Limb (tissue), 2 donors: ENCODE measurements at regions not wholly inside any gene's neighbourhood (a gene's known extent, or its start where the extent isn't known, plus 50 kb on each side); places are given as distances from the start of the nearest gene placed in this dataset.

ENCODE experiments used
- DNase-seq, 2 donors: peaks; one replicate each; pipeline ENCODE4 v3.0.0-alpha.2; 2016; ENCODE audit errors: extremely low spot score in 2 of 2

DNA sequence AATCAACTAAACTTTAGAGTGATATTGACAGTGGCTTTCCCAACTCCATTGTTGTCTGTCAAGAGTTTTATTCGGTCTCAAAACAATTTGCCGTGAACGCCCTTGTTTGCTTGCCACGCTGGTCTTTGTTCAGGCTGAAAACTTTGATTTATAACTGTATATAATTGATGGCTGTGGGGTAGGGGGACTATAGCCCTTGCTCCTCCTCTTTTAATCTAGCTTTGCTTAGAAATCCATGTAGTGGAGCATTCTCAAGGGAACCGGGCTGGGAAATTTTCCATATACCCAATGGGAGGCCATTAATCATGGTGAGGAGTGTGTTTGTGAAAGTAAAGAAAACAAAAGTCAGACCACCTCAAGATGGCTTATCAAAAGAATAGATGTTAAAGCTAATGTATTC is 339.8 kb upstream of the RARB start:
- DNase-seq = no peak

DNA sequence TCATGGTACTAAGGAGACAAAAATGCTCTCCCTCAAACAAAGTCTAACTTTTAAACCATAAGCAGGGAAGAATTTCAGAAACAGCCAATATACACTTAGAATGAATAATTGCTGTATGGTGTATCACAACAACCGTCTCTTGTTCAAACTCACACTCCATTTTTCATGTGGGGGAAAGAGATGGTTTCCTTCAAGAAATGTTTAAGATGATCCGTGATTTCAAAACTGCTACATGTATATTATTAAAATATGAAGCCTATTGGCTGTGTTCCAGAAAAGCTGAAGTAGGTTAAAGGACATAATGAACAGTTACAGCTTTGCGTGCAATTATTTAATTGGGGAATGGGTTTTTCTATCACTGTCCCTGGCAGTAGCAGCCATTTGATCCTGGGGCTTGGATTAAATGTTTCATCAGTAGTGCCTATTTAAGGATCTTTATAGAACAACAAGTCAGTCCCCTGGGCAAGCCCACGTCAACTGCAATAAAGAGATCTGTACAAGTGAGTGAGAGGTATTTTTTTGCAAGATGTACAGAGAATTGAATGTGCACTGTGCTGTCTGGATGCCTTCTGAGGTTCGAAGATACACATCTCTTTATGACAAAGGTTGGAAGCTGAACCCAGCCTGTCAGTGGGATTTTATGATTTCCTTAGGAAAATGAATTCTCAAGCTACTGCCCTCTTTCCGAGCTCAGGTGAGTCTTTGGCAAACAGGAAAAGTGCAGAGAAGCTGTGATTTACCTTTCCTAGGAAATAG is 337.2 kb upstream of the RARB start:
- no peak for DNase-seq

DNA sequence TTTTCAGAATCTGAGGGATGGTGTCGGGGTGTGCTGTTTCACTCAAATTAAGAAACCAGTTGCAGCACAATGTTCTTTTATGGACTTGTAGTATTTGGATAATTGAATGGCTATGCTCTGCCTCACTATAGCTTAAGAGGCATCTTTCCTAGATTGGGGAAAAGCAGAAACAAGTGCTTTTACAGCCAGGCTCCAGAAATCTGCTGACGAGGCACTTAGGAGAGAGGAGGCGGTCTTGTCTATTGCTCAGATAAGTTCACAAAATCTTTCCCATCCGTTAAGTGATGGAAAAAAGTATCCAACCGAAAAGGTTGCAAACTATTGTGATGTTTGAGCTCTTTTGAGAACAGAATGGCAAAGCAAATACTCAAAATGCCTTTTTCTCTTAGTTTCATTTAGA is 336.1 kb upstream of the RARB start:
- DNase-seq = no peak

DNA sequence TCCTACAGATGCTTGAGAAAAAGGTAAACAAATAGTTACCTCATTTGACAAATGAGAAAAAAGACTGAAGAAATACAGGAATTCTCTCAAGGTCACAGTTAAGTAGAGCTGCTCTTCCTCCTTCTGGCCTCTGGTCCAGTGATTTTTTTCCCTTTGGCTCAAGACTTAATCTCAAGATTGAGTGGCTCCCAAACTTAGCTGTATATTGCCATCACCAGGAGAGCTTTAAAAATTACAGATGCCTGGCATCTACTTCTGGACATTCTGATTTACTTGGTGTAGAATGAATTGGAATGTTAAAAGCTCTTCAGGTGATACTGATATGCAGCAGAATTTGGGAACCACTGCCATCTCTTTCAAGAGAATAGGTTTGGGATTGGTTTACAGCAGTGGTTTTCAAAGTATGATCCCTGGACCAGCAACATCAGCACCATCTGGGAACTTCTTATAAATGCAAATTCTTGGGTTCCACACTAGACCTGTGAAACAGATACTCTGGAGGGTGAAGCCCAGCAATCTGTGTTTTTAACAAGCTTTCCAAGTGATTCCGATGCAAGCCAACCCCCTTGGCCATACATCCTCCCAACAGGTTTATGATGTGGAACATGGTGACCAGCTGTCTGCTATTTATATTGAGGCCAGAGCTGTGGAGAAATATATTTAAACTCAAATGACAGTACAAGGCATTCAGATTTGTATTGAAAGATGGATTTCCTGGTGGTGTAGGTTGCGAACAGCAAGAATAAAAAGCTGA is 333.0 kb upstream of the RARB start:
- no peak for DNase-seq

DNA sequence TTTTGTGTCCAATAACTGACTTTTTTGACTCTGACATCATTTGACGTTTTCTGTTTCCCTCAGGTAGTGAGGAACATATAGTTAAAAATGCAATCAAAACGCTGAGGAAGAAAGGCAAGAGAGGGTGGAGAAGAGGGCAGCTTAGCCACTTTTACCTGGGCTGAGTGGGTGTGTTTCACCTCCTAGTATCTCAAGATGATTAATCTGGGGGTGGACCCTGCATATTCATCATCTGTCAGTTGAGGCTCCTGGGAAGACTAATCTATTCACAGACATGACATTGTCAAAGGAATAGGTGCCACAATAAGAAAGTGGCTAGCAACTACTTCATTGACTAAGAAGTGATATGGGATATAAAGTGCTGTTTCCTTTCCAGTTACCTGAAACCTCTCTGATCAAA is 331.5 kb upstream of the RARB start:
- DNase-seq = no peak

DNA sequence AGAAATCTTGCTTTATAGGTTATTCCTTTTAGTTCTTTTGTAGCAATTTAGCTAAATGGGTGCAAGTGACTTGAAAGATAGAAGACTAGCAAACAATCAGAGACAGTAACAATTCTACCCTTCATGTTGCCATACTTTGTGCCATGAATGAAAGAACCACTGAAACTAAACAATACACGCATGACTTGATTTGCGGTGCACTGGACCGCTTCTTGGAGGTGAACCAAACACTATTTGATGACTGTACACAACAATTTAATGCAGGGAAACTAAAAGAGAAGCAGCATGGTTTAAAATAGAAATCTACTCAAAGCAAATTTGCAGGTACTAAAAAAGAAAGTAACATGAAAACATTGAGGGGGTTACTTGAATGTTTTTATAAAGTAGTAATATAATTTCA is 331.0 kb upstream of the RARB start:
- no peak for DNase-seq

DNA sequence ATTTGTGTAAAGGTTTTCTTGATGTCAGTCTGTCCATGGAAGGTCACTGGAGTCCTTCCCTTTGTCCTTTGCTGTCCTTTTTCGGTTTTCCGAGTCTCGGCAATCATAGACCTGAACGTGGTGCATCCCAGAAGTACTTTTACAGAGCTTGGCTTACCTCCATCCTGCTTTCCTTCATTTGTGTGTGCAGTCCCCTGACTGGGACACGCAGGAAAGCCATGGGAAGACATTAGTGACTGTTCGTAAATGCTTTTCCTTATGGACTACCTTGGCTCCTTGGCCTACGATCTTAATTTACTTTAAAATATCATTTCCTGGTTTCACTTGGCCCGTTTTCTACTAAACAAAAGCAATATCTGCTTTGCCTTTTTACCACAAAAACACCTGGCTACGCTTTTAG is 328.4 kb upstream of the RARB start:
- DNase-seq = no peak

DNA sequence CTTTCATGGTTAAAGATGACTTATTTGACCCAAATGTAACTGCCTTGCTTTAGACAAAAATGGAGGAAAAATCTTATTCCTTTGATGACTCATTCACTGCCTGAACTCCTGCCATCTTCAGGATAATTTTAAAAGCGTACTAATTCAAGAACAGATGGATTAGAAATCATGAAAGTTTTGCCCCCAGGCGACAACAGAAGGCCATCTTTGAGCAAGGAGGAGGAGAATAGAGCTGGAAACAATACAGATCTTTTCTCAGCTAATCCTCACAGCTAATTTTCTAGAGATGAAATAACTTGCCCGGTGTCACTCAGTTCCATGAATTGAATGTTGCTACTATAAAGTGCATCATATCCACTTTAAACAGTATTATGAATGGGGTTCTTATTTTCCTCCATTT is 324.7 kb upstream of the RARB start:
- no peak for DNase-seq

DNA sequence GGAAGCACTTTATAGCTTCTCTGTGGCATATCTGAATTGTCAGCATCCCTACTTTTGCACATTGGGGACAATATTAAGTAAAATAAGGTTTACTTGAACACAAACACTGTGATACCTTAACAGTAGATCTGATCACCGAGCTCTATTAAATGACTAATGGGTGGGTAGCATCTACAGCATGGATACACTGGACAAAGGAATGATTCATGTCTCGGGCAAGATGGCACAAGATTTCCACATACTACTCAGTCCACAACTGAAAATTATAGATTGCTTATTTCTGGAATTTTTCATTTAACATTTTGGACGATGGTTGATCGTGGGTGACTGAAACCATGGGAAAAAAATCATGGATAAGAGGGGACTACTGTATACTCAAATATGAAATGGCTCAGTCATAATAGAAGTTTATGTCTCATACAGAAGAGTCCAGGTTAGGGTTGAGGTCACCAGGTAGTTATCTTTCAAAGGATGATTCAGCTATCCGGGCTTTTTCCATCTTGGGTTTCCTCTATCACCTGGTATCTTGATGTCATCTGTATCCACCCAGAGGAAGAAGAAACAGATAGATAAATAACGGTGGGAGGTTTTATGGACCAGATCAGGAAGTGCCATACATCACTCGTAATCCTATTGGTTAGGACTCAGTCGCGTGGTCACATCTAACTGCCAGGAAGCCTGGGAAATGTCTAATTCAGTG is 320.0 kb upstream of the RARB start:
- DNase-seq = no peak

DNA sequence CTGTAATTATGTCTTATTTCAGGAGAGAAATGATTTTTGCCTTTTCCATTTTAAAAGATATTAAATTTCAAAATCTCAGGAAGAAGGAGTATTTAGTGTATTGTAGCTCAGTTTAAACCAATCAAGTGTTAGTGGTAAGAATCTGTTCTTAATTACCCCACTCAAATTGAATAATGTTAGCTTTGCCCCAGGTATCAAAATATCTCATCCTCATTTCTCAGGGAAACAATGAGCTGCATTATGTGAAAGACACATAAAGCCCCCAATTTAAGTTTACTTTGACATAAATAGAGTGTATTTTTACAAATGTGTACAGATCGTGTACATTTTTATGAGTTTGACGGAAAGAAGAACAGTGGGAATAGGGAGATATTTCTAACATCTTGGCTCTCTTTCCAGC is 317.4 kb upstream of the RARB start:
- no peak for DNase-seq

DNA sequence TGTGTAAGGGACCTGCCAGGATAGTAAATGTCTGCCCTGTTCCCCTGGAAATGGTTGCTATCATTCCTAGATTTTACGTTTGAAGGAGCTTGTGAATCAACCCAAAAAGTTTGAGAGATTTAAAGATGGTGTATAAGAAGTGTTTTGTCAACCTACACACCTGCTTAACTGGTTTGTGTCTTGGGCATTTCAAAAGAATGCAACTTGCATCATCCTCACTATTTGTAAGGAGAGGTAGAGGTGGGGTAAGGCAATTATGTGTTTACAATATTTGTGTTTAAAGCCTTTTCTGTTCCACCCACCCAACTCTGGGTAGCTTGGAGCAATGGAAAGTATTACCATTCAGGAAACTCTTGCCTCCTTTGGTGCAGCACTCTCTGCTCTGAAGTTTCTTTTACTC is 314.2 kb upstream of the RARB start:
- no peak for DNase-seq

DNA sequence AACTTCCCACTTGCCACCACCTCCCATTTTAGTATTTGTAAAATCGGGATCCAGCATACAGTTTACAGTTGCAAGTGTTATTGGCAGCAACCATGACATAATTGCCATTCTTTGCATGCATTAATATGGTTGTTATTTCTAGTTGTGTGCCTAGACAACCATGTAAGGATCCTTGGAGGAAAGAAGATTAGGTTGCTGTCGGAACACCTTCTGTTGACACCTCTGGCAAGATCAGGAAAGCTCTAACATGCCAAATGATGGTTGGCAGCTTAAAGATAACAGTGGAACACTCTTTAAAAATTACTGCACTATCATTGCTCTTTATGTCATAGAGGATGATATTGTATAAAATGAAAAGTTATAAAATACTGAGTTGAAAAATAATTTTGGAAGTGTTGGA is 313.5 kb upstream of the RARB start:
- no peak for DNase-seq

DNA sequence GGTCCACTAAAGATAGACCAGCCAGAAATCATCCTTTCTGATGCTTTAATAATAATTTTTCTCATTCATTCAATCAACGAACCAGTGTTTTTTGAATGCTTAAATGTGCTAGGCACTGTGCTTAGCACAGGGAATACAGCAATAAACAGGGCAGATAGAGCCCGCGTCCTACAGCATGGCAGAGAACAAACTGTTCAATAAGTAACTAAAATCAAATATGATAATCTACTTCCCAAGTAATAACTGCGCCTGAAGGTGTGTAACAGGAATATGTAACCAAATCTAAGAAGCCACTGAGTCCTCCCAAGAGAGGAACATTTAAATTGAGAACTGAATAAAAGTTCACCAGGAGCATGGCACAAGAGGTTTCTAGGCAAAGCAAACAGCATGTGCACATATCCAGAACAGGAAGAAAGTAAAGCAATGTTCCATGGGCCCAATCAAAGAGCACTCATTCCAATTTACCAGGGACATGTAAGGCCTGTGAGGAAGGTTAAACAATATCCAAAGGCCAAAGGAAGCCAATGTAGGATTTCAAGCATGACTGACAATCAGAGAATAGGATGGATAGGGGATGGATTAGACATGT is 311.0 kb upstream of the RARB start:
- DNase-seq = no peak

DNA sequence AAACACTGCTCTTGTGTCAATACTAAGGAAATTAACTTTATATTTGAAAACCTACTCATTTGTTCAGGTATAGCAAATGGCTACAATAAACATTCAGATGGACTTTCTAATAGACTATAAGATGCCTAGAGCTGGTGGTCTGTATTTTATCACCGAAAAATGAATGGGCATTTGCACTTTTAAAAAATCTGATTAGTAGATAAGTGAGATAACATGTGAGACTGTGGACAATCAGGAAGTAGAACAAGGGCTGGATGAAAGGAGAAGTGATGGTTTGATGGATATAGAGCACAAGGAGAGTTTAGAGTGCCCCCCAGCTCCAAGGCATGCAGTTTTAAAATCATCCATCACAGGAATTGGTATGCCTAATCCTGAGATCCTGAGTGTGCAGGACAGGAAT is 308.4 kb upstream of the RARB start:
- DNase-seq = no peak

DNA sequence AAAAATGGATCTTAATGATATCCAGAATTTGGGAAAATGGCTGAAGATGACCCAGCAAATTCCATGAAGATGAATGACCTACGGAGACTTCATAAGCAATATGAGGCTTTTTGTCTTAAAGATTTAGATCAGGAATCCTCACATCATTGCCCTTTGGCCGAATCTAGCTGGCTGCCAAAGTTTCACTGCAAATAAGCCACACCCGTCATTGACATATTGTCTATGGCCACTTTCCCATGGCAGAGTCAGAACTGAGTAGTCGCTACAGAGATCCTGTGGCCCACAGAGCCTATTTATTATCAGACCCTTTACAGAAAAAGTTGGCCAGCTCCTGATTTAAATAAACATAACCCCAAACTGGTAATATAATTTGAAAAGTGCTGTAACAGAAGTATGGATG is 307.4 kb upstream of the RARB start:
- DNase-seq = no peak

DNA sequence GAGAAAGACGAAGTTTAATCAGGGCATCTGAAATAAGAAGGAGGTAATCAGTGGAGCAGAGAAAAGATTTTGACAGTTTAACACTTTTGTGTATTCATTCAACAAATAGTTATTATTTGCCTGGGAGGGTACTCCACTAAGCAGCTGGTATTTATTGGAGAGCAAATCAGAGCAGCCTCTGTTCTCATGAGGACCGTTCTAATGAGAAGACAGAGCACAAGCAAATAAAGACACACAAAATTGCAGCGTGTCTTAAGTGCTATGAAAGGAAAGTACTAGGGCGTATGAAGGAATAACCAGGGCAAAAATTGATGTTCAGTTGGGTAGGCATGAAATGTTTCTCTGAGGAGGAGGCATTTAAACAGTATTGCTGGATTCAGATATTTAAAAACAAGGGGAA is 302.9 kb upstream of the RARB start:
- DNase-seq = no peak

DNA sequence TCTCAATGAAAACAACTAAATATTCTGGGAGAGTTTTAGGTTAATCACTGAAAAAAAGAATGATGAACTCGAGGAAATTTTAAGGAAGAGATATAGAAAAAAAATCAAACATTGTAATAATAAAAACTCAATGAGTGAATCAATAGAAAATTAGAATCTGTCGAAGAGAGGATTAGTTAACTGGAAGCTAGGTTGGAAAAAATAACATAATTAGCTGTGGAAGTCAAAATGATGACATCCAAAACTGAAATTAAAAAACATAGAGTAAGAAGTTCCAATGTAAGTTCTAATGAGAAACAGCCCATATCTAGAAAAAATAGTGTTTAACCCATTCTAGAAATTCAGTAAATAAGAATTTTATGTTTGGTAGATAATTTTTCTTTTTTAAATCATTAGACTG is 299.3 kb upstream of the RARB start:
- DNase-seq = no peak

DNA sequence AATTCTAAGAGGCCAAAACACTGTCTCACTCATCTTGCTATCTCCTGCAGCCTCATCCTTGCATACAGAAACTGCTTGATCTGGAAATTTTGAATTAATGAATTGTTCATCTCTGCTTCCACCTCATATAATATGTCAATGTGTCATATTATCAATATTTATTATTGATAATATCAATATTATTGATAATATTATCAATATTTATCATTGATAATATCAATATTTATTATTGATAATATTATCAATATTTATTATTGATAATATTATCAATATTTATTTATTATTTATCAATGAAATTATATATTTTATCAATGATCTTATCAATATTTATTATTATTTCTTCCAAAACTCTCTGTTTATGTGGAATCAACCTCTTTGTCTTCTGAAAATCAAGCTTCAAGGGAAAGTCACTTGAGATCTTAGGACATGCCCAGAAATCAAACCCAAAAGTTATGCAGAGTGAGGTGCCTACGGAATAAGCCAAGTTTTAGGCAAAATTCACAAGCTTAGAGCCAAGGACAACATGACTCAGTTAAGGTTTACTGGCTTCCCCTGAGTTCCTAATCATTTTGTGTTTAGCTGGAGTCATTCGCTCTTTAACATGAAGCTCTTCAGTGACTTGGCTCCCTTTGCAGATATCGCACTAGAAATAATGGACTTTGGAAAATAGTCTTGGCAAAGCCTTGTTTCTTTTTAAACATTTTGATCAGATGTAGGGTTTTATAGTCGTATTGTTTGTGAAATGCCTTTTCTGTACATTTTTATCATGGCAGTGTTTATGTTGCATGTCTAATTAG is 297.1 kb upstream of the RARB start:
- DNase-seq = peak in 1 of 2 donors; percentile 16

DNA sequence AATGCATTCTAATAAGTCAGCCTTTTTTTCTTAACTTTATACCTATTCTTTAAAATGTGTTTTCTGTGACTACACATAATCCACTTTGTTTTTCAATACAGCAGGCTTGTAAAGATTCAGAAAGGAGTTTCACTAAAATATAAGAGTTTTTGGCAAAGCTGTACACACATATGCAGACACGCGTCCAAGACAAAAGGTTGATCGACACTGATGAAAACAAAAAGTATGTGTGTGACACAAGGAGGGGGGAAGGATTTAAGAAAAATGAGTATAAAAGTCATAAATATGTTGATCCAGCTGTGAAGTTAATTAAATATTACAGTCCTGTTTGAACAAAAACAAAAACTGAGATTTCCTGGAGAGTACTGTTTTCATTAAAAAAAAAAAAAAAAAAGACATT is 294.5 kb upstream of the RARB start:
- peak in 1 of 2 donors; percentile 7 for DNase-seq

DNA sequence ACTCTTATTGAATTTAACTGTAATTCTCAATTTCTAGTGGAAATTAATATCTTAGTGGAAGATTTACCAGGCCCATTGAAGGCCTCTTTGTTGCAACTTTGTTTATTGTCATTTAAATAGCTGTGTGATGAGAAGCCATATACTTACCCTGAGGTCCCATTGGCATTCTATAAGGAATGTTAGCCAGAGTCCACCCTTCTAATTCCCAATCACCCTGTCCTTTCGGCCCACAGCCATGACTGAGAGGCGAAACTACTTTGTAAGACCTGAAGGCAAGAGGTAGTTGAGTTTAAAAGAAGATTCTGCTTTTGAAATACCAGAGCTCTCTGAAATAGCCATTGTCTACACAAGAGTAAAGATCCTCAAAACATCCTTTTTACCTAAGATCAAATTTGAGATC is 290.5 kb upstream of the RARB start:
- no peak for DNase-seq

DNA sequence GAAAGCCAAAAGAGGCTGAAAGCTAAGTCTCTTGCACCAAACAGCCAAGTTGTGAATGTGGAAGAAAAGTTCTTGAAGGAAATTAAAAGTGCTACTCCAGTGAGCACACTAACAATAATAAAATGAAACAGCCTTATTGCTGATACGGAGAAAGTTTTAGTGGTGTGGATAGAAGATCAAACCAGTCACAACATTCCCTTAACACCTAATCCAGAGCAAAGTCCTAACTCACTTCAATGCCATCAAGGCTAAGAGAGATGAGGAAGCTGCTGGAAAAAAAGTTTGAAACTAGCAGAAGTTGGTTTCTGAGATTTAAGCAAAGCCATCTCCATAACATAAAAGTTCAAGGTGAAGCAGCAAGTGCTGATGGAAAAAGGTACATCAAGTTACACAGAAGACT is 288.8 kb upstream of the RARB start:
- no peak for DNase-seq
